GM19035 (cell line): ENCODE measurements at regions not wholly inside any gene's neighbourhood (a gene's known extent, or its start where the extent isn't known, plus 50 kb on each side); places are given as distances from the start of the nearest gene placed in this dataset.
"Not testable (repeated sequence)": the region's sequence is repeated elsewhere in the genome, so short reads cannot be mapped to it uniquely, and the experiment has no call there.

Source experiments
- ATAC-seq: cut with Tn5 transposase; IDR thresholded peaks from one replicate; pipeline ENCODE4 v1.9.1; 2021; ENCODE audit not compliant: unreplicated experiment

- ATAC-seq: no peak
Measured at GRCh38 chr12:115813256-115813655, 464.2 kb downstream of the MED13L start.

- no peak for ATAC-seq
Measured at GRCh38 chr12:115811929-115812328, 465.6 kb downstream of the MED13L start.

DNA sequence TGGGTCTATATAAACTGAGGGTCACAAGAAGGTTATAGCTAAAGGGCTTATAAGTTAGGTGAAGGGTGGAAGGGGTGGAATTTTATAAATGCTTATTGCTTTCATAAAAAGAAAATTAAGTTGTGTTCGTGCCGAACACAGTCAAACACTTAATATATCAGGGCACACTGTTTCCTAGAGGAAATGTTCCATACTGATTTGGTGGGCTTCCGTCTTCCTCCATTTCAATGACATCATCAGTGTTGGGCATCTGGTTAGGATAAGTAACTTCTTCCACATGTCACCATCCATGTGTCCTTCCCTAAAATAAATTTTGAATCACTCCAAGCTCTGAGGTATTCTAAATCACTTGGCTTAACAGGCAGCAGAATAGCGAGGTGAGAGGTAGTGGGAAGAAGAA, 466.4 kb downstream of the MED13L start:
- ATAC-seq: no peak

- no peak for ATAC-seq
Measured at GRCh38 chr12:115810122-115810901, 467.2 kb downstream of the MED13L start.

GRCh38 chr12:115806000-115806399, 471.5 kb downstream of the MED13L start:
- no peak for ATAC-seq

DNA sequence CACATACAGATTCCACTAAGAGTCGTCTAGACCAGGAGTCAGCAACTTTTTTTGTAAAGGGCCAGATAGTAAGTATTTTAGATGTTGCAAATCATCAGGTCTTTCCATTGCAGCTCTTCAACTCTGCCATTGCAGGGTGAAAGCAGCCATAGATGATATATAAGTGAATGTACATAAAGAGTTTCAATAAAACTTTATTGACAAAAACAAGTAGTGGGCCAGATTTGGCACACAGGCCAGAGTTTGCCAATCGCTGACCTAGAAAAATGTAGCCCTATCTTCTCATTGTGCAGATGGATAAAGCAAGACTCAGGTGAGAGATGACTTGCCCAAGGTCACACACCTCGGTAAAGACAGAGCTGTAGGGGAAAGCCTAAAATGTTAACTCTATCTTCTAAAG, 474.7 kb downstream of the MED13L start:
- ATAC-seq: no peak

GRCh38 chr12:115801871-115802270, 475.6 kb downstream of the MED13L start:
- ATAC-seq: no peak

DNA sequence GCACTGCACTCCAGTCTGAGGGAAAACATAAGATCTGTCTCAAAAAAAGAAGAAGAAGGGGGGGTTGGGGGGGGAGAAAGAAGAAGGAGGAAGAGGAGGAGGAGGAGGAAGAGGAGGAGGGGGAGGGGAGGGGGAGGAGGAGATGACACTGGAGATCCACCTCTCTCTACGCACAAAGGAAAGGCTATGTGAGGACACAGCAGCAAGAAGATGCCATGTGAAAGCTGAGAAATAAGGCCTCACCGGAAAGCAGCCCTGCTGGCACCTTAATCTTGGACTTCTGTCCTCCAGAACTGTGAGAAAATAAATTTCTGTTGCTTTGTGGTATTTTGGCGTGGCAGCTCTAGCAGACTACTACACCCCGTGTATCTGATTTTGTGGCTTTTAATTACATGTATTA, 477.9 kb downstream of the MED13L start:
- no peak for ATAC-seq

DNA sequence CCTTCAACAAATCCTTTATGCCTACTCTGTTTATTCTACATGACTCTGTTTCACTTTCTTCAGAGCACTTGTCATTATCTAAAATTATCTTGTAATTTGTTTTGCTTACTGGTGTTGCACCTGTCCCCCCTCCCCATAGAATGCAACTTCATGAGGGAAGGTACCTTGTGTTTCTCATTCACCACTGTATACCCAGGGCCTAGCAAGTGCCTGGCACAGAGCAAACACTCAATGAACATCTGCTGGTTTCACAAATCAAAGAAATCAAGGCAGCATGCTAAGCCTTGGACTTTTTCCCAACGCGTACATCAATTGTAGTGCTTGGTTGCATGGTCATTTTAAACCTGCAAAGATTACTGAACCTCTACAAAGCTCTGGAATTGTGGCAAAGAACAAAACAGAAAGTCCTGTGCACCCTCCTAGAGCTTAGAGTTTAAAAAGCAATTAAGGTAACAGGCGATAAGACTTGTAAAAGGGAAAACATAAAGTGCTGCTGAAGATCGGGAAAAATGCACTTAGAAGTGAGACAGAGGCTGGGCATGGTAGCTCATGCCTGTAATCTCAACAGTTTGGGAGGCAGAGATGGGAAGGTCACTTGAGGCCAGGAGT, 479.1 kb downstream of the MED13L start:
- ATAC-seq: no peak

DNA sequence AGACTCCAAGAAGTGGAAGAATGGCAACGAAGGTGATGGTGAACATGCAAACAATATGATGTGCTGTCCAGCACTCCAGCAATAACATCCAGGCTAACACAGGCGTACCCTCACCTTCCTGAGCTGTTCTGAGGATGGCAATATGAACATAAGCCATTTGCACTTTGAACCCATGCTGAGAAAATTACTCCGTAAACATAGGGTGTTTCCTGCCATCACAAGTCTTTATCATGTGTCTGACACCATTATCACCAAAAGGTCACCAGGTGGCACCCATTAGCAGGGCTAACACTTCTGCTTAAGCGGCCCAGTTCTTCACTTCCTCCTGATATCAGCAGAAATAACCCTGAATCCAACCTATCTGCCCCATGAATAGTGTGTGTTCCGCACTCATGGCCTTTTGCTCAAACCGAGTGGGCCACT, 482.8 kb downstream of the MED13L start:
- ATAC-seq: no peak

GRCh38 chr12:115791331-115791730, 486.2 kb downstream of the MED13L start:
- no peak for ATAC-seq

- ATAC-seq: no peak
Measured at GRCh38 chr12:115790526-115790925, 487.0 kb downstream of the MED13L start.

- ATAC-seq: not testable (repeated sequence)
Measured at GRCh38 chr12:115786490-115786889, 491.0 kb downstream of the MED13L start.

GRCh38 chr12:115785548-115785947, 491.9 kb downstream of the MED13L start:
- no peak for ATAC-seq

GRCh38 chr12:115776399-115776798, 501.1 kb downstream of the MED13L start:
- no peak for ATAC-seq

DNA sequence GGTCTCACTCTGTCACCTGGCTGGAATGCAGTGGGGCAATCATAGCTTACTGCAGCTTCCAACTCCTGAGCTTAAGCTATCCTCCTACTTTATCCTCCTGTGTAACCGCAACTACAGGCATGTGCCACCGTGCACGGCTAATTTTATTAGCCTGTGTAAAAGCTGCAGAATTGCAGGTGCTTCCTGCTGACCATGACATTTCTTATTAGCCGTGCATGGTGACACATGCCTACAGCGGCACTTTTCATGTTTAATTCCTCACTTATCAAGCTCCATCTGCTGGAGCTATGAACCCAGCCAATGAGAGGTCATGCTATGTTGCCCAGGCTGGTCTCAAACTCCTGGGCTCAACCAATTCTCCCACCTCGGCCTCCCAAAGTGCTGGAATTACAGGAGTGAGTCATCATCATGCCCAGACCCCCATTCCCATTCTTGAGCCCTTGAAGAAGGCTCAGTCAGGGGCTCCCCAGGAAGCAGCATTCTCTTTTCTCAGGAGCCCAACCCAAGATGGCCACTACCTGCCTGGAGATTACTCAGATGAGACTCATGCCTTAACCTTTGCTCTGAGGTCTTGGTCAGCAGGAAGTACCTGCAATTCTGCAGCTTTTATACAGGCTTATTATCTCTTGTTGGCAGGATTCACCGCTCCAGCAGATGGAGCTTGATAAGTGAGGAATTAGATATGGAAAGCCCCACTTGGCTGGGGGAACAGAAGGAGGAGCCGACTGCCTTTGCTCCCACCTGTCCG, 503.2 kb downstream of the MED13L start:
- no peak for ATAC-seq

DNA sequence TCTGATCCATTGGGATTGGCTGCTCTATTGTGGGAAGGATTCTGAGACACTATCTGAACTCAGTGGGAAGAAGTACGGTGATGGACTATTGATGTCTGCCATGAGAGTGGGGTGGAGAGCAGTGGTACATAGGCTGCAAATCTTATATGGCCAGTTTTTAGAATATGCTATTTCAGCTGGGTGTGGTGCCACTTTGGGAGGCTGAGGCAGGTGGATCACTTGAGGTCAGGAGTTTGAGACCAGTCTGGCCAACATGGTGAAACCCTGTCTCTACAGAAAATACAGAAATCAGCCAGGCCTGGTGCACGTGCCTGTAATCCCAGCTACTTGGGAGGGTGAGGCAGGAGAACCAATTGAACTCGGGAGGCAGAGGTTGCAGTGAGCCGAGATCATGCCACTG, 505.9 kb downstream of the MED13L start:
- no peak for ATAC-seq

DNA sequence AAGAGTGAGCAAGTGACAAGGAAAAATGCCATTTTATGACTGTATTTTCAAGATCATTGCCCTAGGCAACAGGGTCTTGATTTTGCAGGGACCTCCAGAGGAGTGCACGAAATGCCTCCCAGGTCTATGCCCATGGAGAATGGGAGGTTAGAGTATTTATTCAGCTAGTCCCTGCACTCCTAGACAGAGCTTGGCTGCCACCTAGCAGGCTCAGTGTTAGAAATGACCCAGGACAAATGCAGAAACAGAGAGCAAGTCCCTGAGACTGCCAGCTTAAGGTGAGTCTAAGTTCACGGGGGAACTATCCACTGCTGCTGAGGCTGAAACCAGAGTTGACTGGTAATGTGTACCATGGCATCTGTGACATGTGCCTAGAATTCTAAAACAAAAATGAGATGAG, 506.4 kb downstream of the MED13L start:
- ATAC-seq: no peak

DNA sequence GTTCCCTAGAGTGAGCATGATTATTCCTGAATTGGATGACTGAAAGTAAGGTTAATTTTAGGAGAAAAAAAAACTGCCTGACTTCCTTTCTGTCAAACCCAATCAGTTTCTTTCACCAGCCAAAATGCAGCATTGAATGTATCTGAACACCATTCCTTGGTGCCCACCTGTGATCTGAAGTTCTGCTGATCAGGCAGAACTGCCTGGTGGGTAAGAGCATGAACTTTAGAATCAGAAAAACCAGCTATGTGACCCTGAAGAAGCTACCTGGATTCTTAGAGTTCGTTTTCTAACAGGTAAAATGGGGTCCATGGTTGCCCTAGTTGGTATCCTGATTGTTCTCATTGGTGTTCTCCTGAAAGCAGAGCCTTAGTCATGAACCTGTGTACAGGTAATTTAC, 506.9 kb downstream of the MED13L start:
- no peak for ATAC-seq

GRCh38 chr12:115767916-115768315, 509.6 kb downstream of the MED13L start:
- no peak for ATAC-seq

DNA sequence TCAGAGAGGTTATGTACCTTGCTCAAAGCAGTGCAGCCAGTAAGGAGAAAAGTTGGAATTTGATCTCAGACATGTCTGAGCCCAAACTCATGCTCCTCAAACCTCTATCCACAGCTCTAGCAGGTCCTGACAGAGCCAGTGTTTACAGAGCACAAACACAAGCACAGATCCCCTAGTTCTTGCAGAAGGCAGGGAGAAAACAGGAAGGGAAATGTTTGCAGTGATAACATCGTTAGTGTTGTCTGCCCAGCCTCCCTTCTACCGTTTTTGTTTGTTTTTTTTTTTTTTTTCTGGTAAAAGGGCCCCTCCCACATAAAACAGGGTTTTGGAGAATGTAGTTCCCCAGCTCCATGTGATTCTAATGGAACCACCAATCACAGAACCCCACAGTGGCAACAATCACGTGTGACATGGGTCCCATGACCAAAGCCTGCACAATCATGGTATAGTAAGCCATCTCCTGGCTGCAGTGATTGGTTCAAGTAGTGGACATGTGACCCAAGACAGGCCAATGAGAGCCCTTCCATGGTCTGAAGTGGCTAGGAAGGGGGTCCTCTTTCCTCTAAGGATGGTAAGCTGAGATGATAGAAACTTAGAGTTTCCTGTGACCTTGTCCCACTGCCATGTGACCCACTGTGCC, 513.4 kb downstream of the MED13L start:
- ATAC-seq: no peak

DNA sequence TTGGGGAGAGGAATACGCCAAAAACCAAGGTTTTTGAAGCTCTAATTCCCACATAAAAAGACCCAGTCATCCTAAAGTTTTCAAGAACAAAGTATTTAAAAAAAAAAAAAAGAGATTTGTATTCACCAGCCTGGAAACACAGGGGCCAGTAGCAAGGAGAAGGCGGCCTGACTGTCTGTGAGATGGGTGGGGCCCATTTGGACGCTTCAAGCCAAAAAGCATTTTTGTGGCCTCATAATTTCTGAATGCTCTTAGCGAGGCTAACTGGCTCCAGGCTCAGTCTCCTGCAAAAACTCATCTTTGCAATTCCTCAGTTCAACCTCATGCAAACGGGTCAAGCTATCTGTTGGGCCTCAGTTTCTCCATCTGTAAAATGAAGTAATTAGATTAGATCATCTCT, 514.1 kb downstream of the MED13L start:
- ATAC-seq: no peak
